ENCODE measurements at regions not wholly inside any gene's neighbourhood (a gene's known extent, or its start where the extent isn't known, plus 50 kb on each side); places are given as distances from the start of the nearest gene placed in this dataset.

DNA sequence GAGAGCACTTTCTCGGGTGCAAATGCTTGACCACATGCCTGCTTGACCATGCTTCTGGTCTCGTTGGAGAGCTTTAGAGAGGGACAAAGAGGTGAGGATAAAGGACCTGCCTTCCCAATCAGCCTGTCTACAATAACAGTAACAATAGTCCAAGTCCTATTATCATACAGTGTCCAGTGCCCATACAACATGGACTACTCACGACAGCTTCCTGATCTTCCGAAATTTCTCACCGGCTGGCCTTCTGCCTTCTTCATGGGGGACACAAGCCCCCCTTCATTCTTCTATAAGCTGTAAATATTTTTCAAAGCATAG, 329.0 kb downstream of the PAX3 start:
- H3K27me3 ChIP-seq (ENCODE audit: insufficient read depth): no peaks in the 10 kb centered on the region; the same call in 1 of the 2 replicates
- H3K4me1 ChIP-seq (ENCODE audit: control insufficient read depth in 1 of 2, insufficient read depth in 2 of 2, low read depth in 1 of 2, low read length in 1 of 2): no peaks in the 10 kb centered on the region
- no peak overlapping the region for H3K27ac ChIP-seq (ENCODE audit: low read depth in 2 of 2, low read length in 1 of 2)
- no peaks in the 10 kb centered on the region for H3K9me2 ChIP-seq
- DNase-seq: no peak
- no peaks in the 10 kb centered on the region for H3K9me3 ChIP-seq
- no peaks in the 10 kb centered on the region for H4K20me1 ChIP-seq (ENCODE audit: insufficient read depth)
- H3K36me3 ChIP-seq (replicated peaks in 1 of 2; ENCODE audit: control insufficient read depth in 1 of 2, insufficient read depth in 2 of 2, low read length in 1 of 2): no peaks in the 10 kb centered on the region
- H3F3A ChIP-seq (replicated peaks; ENCODE audit: insufficient read depth): no peaks in the 10 kb centered on the region
- no peak overlapping the region for H3K4me2 ChIP-seq
- no peak overlapping the region for H3K4me3 ChIP-seq (ENCODE audit: low read depth in 2 of 2, low read length in 1 of 2)
- WGBS (ENCODE audit: low lambda C conversion rate): 17% methylated on average over 5 of the region's 5 CpGs
- TF ChIP-seq FOXM1 (IDR thresholded peaks at IDR 0.05; ENCODE audit: low read depth) (no peak), MXI1 (IDR thresholded peaks at IDR 0.05; ENCODE audit: low read depth, low read length) (no peak), ZBTB33 (IDR thresholded peaks at IDR 0.05; ENCODE audit: borderline replicate concordance, low read depth) (no peak), YY1 (IDR thresholded peaks at IDR 0.05; ENCODE audit: low read depth) (no peak), SMC3 (IDR thresholded peaks at IDR 0.05; ENCODE audit: low read depth, low read length) (no peak), TAF1 (IDR thresholded peaks at IDR 0.05; ENCODE audit: borderline replicate concordance, low read depth, low read length) (no peak), EP300 (IDR thresholded peaks at IDR 0.05; ENCODE audit: borderline replicate concordance in 1 of 2, low read depth in 1 of 2, low read length in 1 of 2) (no peak), TEAD4 (IDR thresholded peaks at IDR 0.05; ENCODE audit: borderline replicate concordance, insufficient read depth) (no peak), RXRA (IDR thresholded peaks at IDR 0.05; ENCODE audit: borderline replicate concordance, low read depth) (no peak)
- TF ChIP-seq, protein P1, sequence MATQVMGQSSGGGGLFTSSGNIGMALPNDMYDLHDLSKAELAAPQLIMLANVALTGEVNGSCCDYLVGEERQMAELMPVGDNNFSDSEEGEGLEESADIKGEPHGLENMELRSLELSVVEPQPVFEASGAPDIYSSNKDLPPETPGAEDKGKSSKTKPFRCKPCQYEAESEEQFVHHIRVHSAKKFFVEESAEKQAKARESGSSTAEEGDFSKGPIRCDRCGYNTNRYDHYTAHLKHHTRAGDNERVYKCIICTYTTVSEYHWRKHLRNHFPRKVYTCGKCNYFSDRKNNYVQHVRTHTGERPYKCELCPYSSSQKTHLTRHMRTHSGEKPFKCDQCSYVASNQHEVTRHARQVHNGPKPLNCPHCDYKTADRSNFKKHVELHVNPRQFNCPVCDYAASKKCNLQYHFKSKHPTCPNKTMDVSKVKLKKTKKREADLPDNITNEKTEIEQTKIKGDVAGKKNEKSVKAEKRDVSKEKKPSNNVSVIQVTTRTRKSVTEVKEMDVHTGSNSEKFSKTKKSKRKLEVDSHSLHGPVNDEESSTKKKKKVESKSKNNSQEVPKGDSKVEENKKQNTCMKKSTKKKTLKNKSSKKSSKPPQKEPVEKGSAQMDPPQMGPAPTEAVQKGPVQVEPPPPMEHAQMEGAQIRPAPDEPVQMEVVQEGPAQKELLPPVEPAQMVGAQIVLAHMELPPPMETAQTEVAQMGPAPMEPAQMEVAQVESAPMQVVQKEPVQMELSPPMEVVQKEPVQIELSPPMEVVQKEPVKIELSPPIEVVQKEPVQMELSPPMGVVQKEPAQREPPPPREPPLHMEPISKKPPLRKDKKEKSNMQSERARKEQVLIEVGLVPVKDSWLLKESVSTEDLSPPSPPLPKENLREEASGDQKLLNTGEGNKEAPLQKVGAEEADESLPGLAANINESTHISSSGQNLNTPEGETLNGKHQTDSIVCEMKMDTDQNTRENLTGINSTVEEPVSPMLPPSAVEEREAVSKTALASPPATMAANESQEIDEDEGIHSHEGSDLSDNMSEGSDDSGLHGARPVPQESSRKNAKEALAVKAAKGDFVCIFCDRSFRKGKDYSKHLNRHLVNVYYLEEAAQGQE (IDR thresholded peaks at IDR 0.05; ENCODE audit: low read depth, low read length): no peak
- TF ChIP-seq, protein P2, sequence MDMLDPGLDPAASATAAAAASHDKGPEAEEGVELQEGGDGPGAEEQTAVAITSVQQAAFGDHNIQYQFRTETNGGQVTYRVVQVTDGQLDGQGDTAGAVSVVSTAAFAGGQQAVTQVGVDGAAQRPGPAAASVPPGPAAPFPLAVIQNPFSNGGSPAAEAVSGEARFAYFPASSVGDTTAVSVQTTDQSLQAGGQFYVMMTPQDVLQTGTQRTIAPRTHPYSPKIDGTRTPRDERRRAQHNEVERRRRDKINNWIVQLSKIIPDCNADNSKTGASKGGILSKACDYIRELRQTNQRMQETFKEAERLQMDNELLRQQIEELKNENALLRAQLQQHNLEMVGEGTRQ (IDR thresholded peaks at IDR 0.05; ENCODE audit: borderline replicate concordance, low read depth, low read length): no peak
- TF ChIP-seq, protein P3, sequence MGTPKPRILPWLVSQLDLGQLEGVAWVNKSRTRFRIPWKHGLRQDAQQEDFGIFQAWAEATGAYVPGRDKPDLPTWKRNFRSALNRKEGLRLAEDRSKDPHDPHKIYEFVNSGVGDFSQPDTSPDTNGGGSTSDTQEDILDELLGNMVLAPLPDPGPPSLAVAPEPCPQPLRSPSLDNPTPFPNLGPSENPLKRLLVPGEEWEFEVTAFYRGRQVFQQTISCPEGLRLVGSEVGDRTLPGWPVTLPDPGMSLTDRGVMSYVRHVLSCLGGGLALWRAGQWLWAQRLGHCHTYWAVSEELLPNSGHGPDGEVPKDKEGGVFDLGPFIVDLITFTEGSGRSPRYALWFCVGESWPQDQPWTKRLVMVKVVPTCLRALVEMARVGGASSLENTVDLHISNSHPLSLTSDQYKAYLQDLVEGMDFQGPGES (IDR thresholded peaks at IDR 0.05; ENCODE audit: low read depth, low read length): no peak
- TF ChIP-seq, protein P4, sequence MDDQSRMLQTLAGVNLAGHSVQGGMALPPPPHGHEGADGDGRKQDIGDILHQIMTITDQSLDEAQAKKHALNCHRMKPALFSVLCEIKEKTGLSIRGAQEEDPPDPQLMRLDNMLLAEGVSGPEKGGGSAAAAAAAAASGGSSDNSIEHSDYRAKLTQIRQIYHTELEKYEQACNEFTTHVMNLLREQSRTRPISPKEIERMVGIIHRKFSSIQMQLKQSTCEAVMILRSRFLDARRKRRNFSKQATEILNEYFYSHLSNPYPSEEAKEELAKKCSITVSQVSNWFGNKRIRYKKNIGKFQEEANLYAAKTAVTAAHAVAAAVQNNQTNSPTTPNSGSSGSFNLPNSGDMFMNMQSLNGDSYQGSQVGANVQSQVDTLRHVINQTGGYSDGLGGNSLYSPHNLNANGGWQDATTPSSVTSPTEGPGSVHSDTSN (IDR thresholded peaks at IDR 0.05): no peak
- TF ChIP-seq, protein P5, sequence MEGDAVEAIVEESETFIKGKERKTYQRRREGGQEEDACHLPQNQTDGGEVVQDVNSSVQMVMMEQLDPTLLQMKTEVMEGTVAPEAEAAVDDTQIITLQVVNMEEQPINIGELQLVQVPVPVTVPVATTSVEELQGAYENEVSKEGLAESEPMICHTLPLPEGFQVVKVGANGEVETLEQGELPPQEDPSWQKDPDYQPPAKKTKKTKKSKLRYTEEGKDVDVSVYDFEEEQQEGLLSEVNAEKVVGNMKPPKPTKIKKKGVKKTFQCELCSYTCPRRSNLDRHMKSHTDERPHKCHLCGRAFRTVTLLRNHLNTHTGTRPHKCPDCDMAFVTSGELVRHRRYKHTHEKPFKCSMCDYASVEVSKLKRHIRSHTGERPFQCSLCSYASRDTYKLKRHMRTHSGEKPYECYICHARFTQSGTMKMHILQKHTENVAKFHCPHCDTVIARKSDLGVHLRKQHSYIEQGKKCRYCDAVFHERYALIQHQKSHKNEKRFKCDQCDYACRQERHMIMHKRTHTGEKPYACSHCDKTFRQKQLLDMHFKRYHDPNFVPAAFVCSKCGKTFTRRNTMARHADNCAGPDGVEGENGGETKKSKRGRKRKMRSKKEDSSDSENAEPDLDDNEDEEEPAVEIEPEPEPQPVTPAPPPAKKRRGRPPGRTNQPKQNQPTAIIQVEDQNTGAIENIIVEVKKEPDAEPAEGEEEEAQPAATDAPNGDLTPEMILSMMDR (IDR thresholded peaks at IDR 0.05): no peak
- POLR2A ChIA-PET: no interaction called here
- no peak overlapping the region for H2AFZ ChIP-seq (ENCODE audit: low read depth)
- CTCF ChIA-PET: interaction anchor here (0.6 kb wide), 1 partner anchor 24 kb away, joined by 3 read pairs; no protein-coding TSS in a partner anchor
- no peaks in the 10 kb centered on the region for H3K79me2 ChIP-seq (ENCODE audit: insufficient read depth)
- H3K9ac ChIP-seq: no peak overlapping the region
